AG10803 (cell line): ENCODE measurements at regions not wholly inside any gene's neighbourhood (a gene's known extent, or its start where the extent isn't known, plus 50 kb on each side); places are given as distances from the start of the nearest gene placed in this dataset.

ENCODE experiments used
- DNase-seq: peaks from one replicate; pipeline ENCODE4 v3.0.0; 2010; ENCODE audit warnings: low read depth
- H3K4me3 ChIP-seq: 2 replicates; pipeline ENCODE4 v1.5.1; 2011; ENCODE audit warnings: mild to moderate bottlenecking, low read length, control low read depth
- TF ChIP-seq, protein P1 (sequence below): conservative IDR thresholded peaks from 2 replicates; pipeline ENCODE4 v1.5.1; 2011; ENCODE audit warnings: mild to moderate bottlenecking, low read length, control low read depth, inconsistent platforms

DNA sequence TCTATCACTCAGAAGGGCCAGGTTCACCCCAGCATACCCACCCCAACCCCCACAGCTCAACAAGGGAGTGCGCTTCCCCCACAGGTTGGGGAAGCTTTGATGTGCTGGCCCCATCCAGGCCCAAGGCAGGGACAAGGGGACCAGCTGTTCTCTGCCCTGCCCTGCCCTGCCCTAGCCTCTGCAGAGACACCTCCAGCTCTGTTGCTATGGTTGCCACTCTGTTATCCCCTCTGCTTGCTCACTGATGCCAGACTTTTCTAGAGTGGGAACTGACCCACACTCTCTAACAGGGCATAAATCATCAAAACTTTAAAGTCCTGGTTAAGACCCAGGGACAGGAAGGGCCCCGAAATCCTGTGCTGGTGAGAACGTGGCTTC, 50.4 kb upstream of the ENPP7 start:
- TF ChIP-seq, protein P1, sequence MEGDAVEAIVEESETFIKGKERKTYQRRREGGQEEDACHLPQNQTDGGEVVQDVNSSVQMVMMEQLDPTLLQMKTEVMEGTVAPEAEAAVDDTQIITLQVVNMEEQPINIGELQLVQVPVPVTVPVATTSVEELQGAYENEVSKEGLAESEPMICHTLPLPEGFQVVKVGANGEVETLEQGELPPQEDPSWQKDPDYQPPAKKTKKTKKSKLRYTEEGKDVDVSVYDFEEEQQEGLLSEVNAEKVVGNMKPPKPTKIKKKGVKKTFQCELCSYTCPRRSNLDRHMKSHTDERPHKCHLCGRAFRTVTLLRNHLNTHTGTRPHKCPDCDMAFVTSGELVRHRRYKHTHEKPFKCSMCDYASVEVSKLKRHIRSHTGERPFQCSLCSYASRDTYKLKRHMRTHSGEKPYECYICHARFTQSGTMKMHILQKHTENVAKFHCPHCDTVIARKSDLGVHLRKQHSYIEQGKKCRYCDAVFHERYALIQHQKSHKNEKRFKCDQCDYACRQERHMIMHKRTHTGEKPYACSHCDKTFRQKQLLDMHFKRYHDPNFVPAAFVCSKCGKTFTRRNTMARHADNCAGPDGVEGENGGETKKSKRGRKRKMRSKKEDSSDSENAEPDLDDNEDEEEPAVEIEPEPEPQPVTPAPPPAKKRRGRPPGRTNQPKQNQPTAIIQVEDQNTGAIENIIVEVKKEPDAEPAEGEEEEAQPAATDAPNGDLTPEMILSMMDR = no peak
- H3K4me3 ChIP-seq = no peak overlapping the region
- no peak for DNase-seq

- no peak overlapping the region for H3K4me3 ChIP-seq
- TF ChIP-seq, protein P1 = no peak
- no peak for DNase-seq
Observed at GRCh38 chr17:79679631-79680317, 51.0 kb upstream of the ENPP7 start.

- TF ChIP-seq, protein P1 = no peak
- H3K4me3 ChIP-seq = no peak overlapping the region
- DNase-seq = no peak
Observed at GRCh38 chr17:79678736-79679255, 51.9 kb upstream of the ENPP7 start.

DNA sequence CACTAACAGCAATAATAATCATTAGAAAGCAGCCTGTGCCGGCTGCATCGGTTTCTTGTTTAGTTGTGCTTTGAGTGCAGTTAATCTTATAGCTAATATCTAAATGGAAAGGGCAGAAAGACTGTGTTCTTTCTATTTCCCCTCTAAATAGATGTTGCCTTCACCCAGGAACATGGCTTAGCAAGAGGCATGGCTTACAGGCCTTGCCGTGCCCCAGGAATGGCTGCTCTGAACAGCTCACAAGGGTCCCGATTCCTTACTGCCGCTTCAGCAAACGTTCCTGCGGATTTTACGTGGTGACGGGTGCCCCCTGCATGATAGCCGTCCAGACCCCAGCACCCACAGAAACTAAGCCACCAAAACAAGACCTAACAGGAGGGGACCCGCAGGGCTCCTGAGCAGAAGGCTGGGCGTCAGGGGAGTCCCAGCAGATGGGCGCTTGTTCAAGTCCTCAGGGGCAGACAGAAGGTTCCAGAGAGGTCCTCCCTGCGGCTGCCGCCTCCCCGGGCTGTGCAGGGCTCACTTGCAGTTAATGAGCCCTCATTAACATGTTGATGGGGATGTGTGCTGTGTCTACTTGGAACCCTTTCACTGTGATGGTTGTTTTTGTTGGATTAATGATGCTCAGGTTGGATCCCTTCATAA, 52.5 kb upstream of the ENPP7 start:
- TF ChIP-seq, protein P1 = no peak
- no peak for DNase-seq
- no peak overlapping the region for H3K4me3 ChIP-seq

GRCh38 chr17:79677646-79678045, 53.1 kb upstream of the ENPP7 start:
- TF ChIP-seq, protein P1 = no peak
- no peak for DNase-seq
- no peak overlapping the region for H3K4me3 ChIP-seq

DNA sequence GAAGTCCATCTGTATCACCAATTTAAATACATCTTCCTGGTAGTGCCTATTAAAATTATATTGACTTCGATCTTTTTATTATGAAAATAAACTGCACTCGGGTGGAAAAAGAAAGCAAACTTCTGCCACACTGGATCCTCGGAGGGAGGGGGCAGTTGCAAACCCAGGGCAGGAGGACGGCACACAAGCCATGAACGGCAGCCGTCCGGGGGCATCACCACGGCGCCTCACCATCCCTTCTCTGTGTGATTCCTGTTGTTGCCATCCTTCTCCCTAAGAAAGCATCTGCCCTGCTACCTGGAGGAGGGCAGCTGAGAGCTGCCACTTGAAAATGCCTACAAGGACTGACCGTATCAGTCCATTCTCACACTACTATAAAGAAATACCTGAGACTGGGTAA, 53.9 kb upstream of the ENPP7 start:
- DNase-seq = no peak
- TF ChIP-seq, protein P1 = no peak
- H3K4me3 ChIP-seq = no peak overlapping the region

DNA sequence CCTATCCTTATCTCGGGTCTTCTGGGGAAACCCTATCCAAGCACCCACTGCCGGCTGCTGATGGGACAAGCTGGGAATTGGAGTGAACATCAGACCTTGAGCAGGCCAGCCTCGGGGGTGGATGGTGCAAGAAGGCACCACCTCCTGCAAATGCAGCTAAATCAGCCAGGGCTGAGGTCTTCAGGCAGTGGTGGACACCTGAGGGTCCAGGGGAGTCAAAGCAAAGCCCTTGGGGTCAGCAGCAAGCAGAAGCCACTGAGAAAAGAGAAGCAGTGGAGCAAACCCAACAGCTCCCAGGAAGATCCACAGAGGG, 55.4 kb upstream of the ENPP7 start:
- no peak overlapping the region for H3K4me3 ChIP-seq
- TF ChIP-seq, protein P1 = no peak
- DNase-seq = no peak
